ENCODE measurements at regions not wholly inside any gene's neighbourhood (a gene's known extent, or its start where the extent isn't known, plus 50 kb on each side); places are given as distances from the start of the nearest gene placed in this dataset.

GRCh38 chr14:87652278-87652677, 340.7 kb downstream of the GALC start:
- H3K27me3 ChIP-seq (ENCODE audit: insufficient read depth, low read length), result no peaks in the 10 kb centered on the region
- H3K4me3 ChIP-seq (ENCODE audit: low read length), result no peak overlapping the region
- no peaks in the 10 kb centered on the region for H3K4me1 ChIP-seq (ENCODE audit: insufficient read depth, low read length)
- H3K9me3 ChIP-seq (ENCODE audit: low read depth, low read length), result peaks cover 5% of the 10 kb centered on the region

- H3K4me1 ChIP-seq (ENCODE audit: insufficient read depth, low read length), result no peaks in the 10 kb centered on the region
- peaks cover 5% of the 10 kb centered on the region for H3K9me3 ChIP-seq (ENCODE audit: low read depth, low read length)
Measured at GRCh38 chr14:87644689-87645088, 348.3 kb downstream of the GALC start.

GRCh38 chr14:87643005-87643404, 350.0 kb downstream of the GALC start:
- H3K27me3 ChIP-seq (ENCODE audit: insufficient read depth, low read length), result no peaks in the 10 kb centered on the region
- H3K9me3 ChIP-seq (ENCODE audit: low read depth, low read length), result peaks cover under 1% of the 10 kb centered on the region
- H3K4me3 ChIP-seq (ENCODE audit: low read length), result no peak overlapping the region
- no peaks in the 10 kb centered on the region for H3K4me1 ChIP-seq (ENCODE audit: insufficient read depth, low read length)

More at GRCh38 chr14:87644689-87645088, 348.3 kb downstream of the GALC start:
- no peak overlapping the region for H3K4me3 ChIP-seq (ENCODE audit: low read length)
- H3K27me3 ChIP-seq (ENCODE audit: insufficient read depth, low read length), result no peaks in the 10 kb centered on the region

DNA sequence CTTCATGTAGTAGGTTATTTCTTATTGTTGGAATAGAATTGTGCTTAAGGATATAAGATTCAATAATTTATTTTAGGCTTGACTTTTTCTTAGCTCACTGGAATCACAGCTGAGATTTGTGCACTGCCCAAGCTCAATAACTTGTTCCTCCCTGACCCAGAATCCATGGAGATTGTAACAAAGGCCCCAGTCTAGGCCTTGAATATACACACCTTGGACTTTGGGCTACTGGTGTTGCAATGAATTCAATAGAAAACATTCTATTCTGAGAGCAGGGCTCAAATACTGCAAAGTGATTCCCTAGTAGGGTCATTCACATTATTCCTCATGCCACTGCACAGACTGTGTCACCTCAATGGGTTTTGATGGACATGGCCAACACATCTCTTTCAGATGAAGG, 352.4 kb downstream of the GALC start:
- no peaks in the 10 kb centered on the region for H3K27me3 ChIP-seq (ENCODE audit: insufficient read depth, low read length)
- no peaks in the 10 kb centered on the region for H3K4me1 ChIP-seq (ENCODE audit: insufficient read depth, low read length)
- no peak overlapping the region for H3K4me3 ChIP-seq (ENCODE audit: low read length)
- H3K9me3 ChIP-seq (ENCODE audit: low read depth, low read length), result no peaks in the 10 kb centered on the region

- no peak overlapping the region for H3K4me3 ChIP-seq (ENCODE audit: low read length)
- no peaks in the 10 kb centered on the region for H3K9me3 ChIP-seq (ENCODE audit: low read depth, low read length)
- no peaks in the 10 kb centered on the region for H3K4me1 ChIP-seq (ENCODE audit: insufficient read depth, low read length)
- no peaks in the 10 kb centered on the region for H3K27me3 ChIP-seq (ENCODE audit: insufficient read depth, low read length)
Measured at GRCh38 chr14:87638196-87638595, 354.8 kb downstream of the GALC start.

GRCh38 chr14:87635442-87635841, 357.5 kb downstream of the GALC start:
- Histone ChIP-seq H3K4me1 (ENCODE audit: insufficient read depth, low read length) (no peaks in the 10 kb centered on the region), H3K9me3 (ENCODE audit: low read depth, low read length) (no peaks in the 10 kb centered on the region)

DNA sequence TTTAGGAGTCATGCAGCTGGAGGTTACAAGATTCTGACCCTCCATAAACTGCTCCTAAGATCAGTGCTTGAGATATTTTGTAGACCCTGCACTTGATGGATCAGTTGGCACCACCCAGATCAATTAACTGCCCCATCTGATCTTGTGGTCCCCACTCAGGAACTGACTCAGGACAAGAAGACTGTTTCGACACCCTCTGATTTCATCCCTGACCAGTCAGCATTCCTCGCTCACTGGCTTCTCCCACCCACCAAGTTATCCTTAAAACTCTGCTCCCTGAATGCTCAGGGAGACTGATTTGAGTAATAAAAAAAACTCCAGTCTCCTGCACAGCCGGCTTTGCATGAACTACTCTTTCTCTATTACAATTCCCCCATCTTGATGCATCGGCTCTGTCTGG, 360.2 kb downstream of the GALC start:
- Histone ChIP-seq H3K4me3 (ENCODE audit: low read length) (no peak overlapping the region), H3K9me3 (ENCODE audit: low read depth, low read length) (no peaks in the 10 kb centered on the region), H3K4me1 (ENCODE audit: insufficient read depth, low read length) (no peaks in the 10 kb centered on the region), H3K27me3 (ENCODE audit: insufficient read depth, low read length) (no peaks in the 10 kb centered on the region)

More at GRCh38 chr14:87635442-87635841, 357.5 kb downstream of the GALC start:
- no peaks in the 10 kb centered on the region for H3K27me3 ChIP-seq (ENCODE audit: insufficient read depth, low read length)
- H3K4me3 ChIP-seq (ENCODE audit: low read length), result no peak overlapping the region

- Histone ChIP-seq H3K9me3 (ENCODE audit: low read depth, low read length) (no peaks in the 10 kb centered on the region), H3K4me1 (ENCODE audit: insufficient read depth, low read length) (no peaks in the 10 kb centered on the region), H3K4me3 (ENCODE audit: low read length) (no peak overlapping the region), H3K27me3 (ENCODE audit: insufficient read depth, low read length) (no peaks in the 10 kb centered on the region)
Measured at GRCh38 chr14:87630846-87631245, 362.1 kb downstream of the GALC start.

- Histone ChIP-seq H3K4me1 (ENCODE audit: insufficient read depth, low read length) (no peaks in the 10 kb centered on the region), H3K9me3 (ENCODE audit: low read depth, low read length) (no peaks in the 10 kb centered on the region), H3K4me3 (ENCODE audit: low read length) (no peak overlapping the region), H3K27me3 (ENCODE audit: insufficient read depth, low read length) (no peaks in the 10 kb centered on the region)
Measured at GRCh38 chr14:87629788-87630187, 363.2 kb downstream of the GALC start.

GRCh38 chr14:87628780-87629179, 364.2 kb downstream of the GALC start:
- H3K27me3 ChIP-seq (ENCODE audit: insufficient read depth, low read length), result no peaks in the 10 kb centered on the region

GRCh38 chr14:87628129-87628528, 364.9 kb downstream of the GALC start:
- no peak overlapping the region for H3K4me3 ChIP-seq (ENCODE audit: low read length)
- H3K27me3 ChIP-seq (ENCODE audit: insufficient read depth, low read length), result no peaks in the 10 kb centered on the region
- no peaks in the 10 kb centered on the region for H3K4me1 ChIP-seq (ENCODE audit: insufficient read depth, low read length)
- H3K9me3 ChIP-seq (ENCODE audit: low read depth, low read length), result no peaks in the 10 kb centered on the region

More at GRCh38 chr14:87628780-87629179, 364.2 kb downstream of the GALC start:
- Histone ChIP-seq H3K4me1 (ENCODE audit: insufficient read depth, low read length) (no peaks in the 10 kb centered on the region), H3K4me3 (ENCODE audit: low read length) (no peak overlapping the region), H3K9me3 (ENCODE audit: low read depth, low read length) (no peaks in the 10 kb centered on the region)

DNA sequence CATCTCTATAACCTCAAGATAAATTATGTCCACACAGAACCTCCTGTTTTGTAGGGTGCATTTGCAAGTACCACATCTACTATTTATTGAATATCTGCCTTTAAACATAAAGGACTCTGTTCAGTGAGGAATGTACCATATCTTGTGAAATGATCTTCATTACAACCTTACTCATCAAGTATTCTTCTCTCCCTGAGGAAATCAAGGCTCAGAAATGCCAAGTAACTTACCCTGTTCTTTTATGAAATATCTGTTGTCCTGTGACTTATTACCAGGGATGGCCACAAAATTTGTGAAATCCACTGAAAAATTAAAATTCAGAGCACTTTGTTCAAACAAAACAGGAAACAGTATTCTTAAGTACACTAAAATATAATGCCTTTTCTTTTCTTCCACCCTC, 366.7 kb downstream of the GALC start:
- Histone ChIP-seq H3K4me3 (ENCODE audit: low read length) (no peak overlapping the region), H3K27me3 (ENCODE audit: insufficient read depth, low read length) (no peaks in the 10 kb centered on the region), H3K4me1 (ENCODE audit: insufficient read depth, low read length) (no peaks in the 10 kb centered on the region), H3K9me3 (ENCODE audit: low read depth, low read length) (no peaks in the 10 kb centered on the region)

DNA sequence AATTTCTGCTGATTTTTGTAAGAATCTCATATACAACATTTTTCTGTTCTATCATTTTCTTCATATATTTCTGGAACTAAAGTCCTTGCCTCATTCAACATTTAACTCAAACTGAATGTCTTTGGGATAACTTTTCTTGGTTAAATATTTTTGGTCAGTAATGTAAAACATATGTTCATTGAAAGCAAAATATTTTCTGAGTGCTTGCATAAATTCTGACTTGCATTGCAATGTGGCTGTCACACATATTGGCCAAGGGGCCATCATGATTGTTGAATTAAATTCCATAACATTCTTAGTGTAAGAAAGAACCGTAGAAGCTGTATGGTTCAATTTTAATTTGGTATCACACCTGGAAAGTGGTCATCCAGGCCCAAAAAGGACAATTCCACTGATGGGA, 369.4 kb downstream of the GALC start:
- H3K4me1 ChIP-seq (ENCODE audit: insufficient read depth, low read length), result no peaks in the 10 kb centered on the region
- H3K4me3 ChIP-seq (ENCODE audit: low read length), result no peak overlapping the region
- H3K9me3 ChIP-seq (ENCODE audit: low read depth, low read length), result no peaks in the 10 kb centered on the region
- no peaks in the 10 kb centered on the region for H3K27me3 ChIP-seq (ENCODE audit: insufficient read depth, low read length)

GRCh38 chr14:87617079-87617478, 375.9 kb downstream of the GALC start:
- Histone ChIP-seq H3K4me1 (ENCODE audit: insufficient read depth, low read length) (no peaks in the 10 kb centered on the region), H3K9me3 (ENCODE audit: low read depth, low read length) (no peaks in the 10 kb centered on the region), H3K4me3 (ENCODE audit: low read length) (no peak overlapping the region), H3K27me3 (ENCODE audit: insufficient read depth, low read length) (no peaks in the 10 kb centered on the region)

DNA sequence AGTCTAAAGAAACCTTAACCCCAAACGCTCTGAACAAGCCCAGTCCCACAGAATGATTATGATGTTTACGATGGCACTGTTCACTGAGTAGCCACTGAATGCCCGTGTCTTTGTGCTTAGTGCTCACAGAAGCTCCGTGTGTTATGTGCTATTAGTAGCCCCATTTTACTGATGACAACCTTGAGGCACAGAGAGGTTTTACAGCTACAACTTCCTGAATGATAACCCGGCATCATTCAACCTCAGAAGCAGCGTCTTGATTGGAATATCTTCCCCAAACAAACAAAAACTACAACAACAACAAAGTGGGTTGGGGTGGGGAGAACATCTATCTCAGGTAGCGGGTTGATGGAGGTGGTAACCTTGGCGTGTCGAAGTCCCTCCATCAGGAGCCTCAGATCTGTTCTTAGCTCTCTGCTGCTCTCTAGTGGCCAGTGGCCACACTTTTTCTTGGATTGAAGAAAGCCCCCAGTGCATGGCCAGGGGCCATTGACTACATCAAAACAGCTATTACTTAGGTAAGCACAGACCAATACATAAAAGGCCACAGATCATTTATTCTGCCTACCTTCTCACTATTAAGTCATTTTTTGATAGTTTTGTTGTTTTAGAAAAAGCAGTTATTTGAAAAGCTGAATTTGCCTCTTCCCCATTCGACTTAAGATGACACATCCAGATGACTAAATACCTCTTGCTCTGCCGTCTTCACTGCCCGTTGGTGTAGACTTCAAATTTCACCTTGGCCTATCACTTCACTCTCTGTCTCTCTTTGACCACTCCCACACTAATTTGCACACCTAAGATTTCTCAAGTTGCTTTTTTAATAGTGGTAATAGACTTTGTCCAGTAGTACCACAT, 376.9 kb downstream of the GALC start:
- Histone ChIP-seq H3K4me3 (ENCODE audit: low read length) (no peak overlapping the region), H3K4me1 (ENCODE audit: insufficient read depth, low read length) (no peaks in the 10 kb centered on the region), H3K9me3 (ENCODE audit: low read depth, low read length) (no peaks in the 10 kb centered on the region), H3K27me3 (ENCODE audit: insufficient read depth, low read length) (no peaks in the 10 kb centered on the region)

- Histone ChIP-seq H3K27me3 (ENCODE audit: insufficient read depth, low read length) (no peaks in the 10 kb centered on the region), H3K9me3 (ENCODE audit: low read depth, low read length) (no peaks in the 10 kb centered on the region), H3K4me3 (ENCODE audit: low read length) (no peak overlapping the region), H3K4me1 (ENCODE audit: insufficient read depth, low read length) (no peaks in the 10 kb centered on the region)
Measured at GRCh38 chr14:87615047-87615446, 377.9 kb downstream of the GALC start.
